ENCODE measurements at regions not wholly inside any gene's neighbourhood (a gene's known extent, or its start where the extent isn't known, plus 50 kb on each side); places are given as distances from the start of the nearest gene placed in this dataset.

DNA sequence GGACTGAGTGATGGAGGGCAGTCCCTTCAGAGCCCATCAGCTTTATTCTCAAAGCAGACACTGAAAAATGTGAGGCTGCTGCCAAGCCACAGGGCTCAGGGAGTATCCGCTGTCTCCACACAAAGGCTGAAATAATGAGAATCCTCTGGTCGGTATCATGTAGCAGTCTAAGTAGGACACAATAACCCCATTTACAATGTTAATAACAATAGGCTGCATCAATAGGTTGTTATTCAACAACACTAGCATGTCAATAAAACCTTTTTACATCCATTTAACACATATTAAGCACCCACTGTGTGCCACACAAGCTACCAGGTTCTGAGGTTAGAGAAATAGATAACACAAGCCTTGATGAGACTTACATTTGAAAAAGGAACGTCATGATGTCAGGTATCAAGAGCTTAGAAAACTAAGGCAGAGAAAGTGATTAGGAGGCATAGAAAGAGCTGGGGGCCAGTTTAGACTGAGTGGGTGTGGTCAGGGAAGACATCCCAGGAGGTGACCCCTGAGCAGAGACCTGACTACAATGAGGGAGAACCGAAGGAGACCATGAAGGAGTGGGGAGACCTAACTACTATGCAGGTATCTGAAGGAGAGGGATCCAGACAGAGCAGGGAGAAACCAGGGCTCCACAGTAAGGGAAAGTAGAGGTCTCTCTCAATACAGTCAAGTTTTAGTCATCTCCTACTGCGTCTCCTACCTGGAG is 140.1 kb upstream of the GRIA1 start:
- Mint-ChIP-seq H3K4me3 (no peak overlapping the region), H3K27ac (no peak overlapping the region), H3K9me3 (no peaks in the 10 kb centered on the region), H3K27me3 (ENCODE audit: low read depth) (peaks cover 28% of the 10 kb centered on the region), H3K4me1 (peaks cover 13% of the 10 kb centered on the region), H3K36me3 (ENCODE audit: low read depth) (no peaks in the 10 kb centered on the region)
- TF ChIP-seq, protein P1, sequence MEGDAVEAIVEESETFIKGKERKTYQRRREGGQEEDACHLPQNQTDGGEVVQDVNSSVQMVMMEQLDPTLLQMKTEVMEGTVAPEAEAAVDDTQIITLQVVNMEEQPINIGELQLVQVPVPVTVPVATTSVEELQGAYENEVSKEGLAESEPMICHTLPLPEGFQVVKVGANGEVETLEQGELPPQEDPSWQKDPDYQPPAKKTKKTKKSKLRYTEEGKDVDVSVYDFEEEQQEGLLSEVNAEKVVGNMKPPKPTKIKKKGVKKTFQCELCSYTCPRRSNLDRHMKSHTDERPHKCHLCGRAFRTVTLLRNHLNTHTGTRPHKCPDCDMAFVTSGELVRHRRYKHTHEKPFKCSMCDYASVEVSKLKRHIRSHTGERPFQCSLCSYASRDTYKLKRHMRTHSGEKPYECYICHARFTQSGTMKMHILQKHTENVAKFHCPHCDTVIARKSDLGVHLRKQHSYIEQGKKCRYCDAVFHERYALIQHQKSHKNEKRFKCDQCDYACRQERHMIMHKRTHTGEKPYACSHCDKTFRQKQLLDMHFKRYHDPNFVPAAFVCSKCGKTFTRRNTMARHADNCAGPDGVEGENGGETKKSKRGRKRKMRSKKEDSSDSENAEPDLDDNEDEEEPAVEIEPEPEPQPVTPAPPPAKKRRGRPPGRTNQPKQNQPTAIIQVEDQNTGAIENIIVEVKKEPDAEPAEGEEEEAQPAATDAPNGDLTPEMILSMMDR (IDR thresholded peaks at IDR 0.05; ENCODE audit: unreplicated experiment in 3 of 3), result no peak

DNA sequence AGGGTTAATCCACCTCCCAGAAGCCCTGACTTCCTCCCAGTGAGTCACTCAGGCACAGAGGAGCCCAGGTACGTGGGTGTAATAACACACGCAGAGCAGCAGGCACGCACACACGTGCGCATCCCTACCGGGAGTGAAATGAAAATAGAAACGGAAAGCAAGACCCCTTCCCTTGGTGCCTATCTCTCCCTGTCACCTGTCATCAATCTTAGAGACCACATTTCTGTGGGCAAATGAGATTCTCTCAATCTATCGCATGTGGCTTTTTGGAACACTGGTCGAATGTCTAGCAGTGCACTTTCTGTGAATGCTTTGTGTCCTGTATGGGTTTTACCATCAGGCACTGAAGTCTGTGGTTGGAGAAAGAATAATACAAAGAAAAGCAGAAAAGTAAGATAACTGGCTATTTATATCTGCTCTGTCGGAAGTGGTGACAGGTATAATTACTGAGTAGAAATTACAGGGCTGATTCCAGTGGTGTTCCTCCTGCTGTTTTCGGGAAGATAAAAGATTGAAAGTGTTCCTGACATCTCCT is 137.7 kb upstream of the GRIA1 start:
- H3K4me1 Mint-ChIP-seq, result peaks cover 13% of the 10 kb centered on the region
- H3K4me3 Mint-ChIP-seq, result no peak overlapping the region
- no peaks in the 10 kb centered on the region for H3K9me3 Mint-ChIP-seq
- TF ChIP-seq, protein P1 (IDR thresholded peaks at IDR 0.05; ENCODE audit: unreplicated experiment in 3 of 3), result no peak
- H3K27me3 Mint-ChIP-seq (ENCODE audit: low read depth), result peaks cover 28% of the 10 kb centered on the region
- H3K36me3 Mint-ChIP-seq (ENCODE audit: low read depth), result no peaks in the 10 kb centered on the region
- no peak overlapping the region for H3K27ac Mint-ChIP-seq

DNA sequence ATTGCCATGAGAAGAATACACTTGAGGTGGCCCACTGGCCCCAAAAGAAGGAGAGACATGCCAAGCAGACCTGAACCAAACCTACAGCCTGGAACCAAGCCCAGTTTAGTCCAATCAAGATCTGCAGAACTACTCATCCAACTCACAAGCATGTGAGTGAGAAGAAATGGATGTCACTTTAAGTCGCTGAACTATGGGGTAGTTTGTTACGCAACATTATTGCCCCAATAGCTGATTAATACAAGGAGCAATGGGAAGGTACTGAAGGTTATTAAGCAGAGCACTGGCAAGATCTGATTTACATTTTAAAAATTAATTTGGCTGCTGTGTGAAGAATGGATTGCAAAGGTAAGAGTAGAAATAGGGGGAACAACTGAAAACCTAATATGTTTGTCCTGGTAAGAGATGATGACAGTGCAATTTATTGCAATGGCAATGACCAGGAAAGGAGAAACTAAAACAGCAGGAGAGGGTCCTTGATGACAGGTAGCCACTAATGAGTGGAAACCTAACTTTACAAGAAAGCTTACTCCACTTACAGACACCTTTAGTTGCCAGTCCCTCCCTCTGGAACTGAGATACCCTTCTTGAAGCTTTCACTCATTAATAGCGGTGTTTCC is 132.9 kb upstream of the GRIA1 start:
- no peak overlapping the region for H3K27ac Mint-ChIP-seq
- no peaks in the 10 kb centered on the region for H3K9me3 Mint-ChIP-seq
- TF ChIP-seq, protein P1 (IDR thresholded peaks at IDR 0.05; ENCODE audit: unreplicated experiment in 3 of 3), result no peak
- no peaks in the 10 kb centered on the region for H3K36me3 Mint-ChIP-seq (ENCODE audit: low read depth)
- H3K4me3 Mint-ChIP-seq, result no peak overlapping the region
- H3K27me3 Mint-ChIP-seq (ENCODE audit: low read depth), result peaks cover 8% of the 10 kb centered on the region
- peaks cover 4% of the 10 kb centered on the region for H3K4me1 Mint-ChIP-seq

DNA sequence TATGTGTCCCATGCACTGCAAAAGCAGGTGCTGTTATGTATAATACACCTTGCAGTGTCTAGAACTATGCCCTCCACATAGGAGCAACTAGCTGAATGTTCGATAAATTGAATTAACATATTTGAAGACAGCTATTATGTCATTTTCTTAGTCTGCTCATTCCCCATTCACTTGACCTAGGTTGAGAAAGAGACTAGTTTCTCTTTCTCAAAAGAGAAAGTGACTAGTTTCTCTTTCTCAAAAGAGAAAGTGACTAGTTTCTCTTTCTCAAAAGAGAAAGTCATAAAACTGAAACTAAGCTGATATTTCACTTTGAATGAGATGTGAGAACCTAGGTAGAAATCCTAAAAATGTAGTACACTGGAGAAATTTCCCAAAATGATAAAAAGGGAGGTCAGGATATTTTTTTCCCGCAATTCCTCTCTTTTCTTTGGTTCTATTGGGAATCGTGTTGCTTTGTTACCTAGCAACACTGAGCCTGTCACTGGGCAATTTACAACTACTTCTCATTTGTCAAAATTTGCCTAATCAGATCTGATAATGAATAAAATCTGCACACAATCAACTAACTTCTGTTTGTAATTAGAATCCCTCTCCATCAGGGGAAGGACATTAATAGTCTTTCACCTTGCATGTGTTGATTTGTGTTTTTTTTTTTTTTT is 132.0 kb upstream of the GRIA1 start:
- Mint-ChIP-seq H3K9me3 (no peaks in the 10 kb centered on the region), H3K27ac (no peak overlapping the region), H3K4me3 (no peak overlapping the region), H3K36me3 (ENCODE audit: low read depth) (no peaks in the 10 kb centered on the region), H3K4me1 (no peaks in the 10 kb centered on the region), H3K27me3 (ENCODE audit: low read depth) (no peaks in the 10 kb centered on the region)
- TF ChIP-seq, protein P1 (IDR thresholded peaks at IDR 0.05; ENCODE audit: unreplicated experiment in 3 of 3), result no peak

DNA sequence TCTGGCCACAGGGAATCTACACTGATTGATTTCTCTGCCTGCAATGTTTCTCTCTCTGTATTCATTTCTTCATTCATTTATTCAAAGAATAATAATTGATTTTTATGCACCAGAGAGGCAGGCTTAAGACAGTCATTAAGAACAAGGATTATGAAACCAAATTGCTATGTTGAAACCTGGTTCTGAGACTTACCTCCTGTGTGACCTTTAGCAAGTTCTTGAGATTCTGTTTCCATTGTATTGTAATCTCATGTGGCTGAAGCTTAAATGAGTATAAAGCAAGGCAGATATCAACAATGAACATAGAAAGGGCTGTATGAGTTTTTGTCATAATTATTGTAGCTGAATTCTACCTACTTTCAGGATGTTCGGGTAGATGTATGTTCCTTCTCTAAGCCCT is 129.6 kb upstream of the GRIA1 start:
- Mint-ChIP-seq H3K9me3 (no peaks in the 10 kb centered on the region), H3K4me1 (peaks cover 2% of the 10 kb centered on the region), H3K36me3 (ENCODE audit: low read depth) (no peaks in the 10 kb centered on the region), H3K27ac (no peak overlapping the region), H3K4me3 (no peak overlapping the region), H3K27me3 (ENCODE audit: low read depth) (no peaks in the 10 kb centered on the region)
- TF ChIP-seq, protein P1 (IDR thresholded peaks at IDR 0.05; ENCODE audit: unreplicated experiment in 3 of 3), result no peak

All from nephron (organoid).